Chondrocyte (in vitro differentiated cells): ENCODE measurements at regions not wholly inside any gene's neighbourhood (a gene's known extent, or its start where the extent isn't known, plus 50 kb on each side); places are given as distances from the start of the nearest gene placed in this dataset.

ENCODE experiments used
- DNase-seq: peaks from one replicate; pipeline ENCODE4 v3.0.0; 2021; ENCODE audit warnings: mixed read lengths, low spot score
- H3K27ac Mint-ChIP-seq: one replicate; pipeline ENCODE4 v1.8.0; 2021; ENCODE audit warnings: mild to moderate bottlenecking, moderate library complexity, mixed read lengths; ENCODE audit not compliant: unreplicated experiment
- H3K27me3 Mint-ChIP-seq: 2 replicates; pipeline ENCODE4 v1.8.0; 2021; ENCODE audit warnings: low read depth, mixed read lengths
- H3K36me3 Mint-ChIP-seq: 2 replicates; pipeline ENCODE4 v1.8.0; 2021; ENCODE audit warnings: low read depth, mixed read lengths
- H3K4me1 Mint-ChIP-seq: 2 replicates; pipeline ENCODE4 v1.8.0; 2021; ENCODE audit warnings: low read depth, mild to moderate bottlenecking, mixed read lengths
- H3K4me3 Mint-ChIP-seq: one replicate; pipeline ENCODE4 v1.8.0; 2021; ENCODE audit warnings: mild to moderate bottlenecking, moderate library complexity, mixed read lengths; ENCODE audit not compliant: unreplicated experiment
- H3K9me3 Mint-ChIP-seq: 2 replicates; pipeline ENCODE4 v1.8.0; 2021; ENCODE audit warnings: low read depth, mixed read lengths
- TF ChIP-seq, protein P1 (sequence below): fragments of 200-600 bp; sonication (generic); IDR thresholded peaks from 2 replicates; pipeline ENCODE4 v1.5.0; 2021; ENCODE audit warnings: antibody characterized with exemption, mild to moderate bottlenecking, moderate library complexity

DNA sequence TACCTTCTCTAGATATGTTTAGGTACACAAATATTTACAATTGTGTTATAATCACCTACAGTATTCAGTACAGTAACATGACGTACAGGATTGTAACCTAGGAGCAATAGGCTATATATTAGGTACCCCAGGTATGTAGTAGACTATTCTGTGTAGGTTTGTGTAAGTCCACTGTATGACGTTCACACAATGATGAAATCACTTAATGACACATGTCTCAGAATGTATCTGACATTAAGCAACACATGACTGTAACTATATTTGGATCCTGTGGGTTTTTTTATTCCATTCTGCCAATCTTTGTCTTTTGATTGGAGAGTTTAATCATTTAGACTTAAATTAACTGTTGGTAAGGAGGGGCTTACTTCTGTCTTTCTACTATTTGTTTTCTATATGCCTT is 52.1 kb downstream of the STYXL2 start:
- H3K27ac Mint-ChIP-seq = no peak overlapping the region
- peaks cover 11% of the 10 kb centered on the region for H3K9me3 Mint-ChIP-seq
- H3K27me3 Mint-ChIP-seq = no peaks in the 10 kb centered on the region
- TF ChIP-seq, protein P1, sequence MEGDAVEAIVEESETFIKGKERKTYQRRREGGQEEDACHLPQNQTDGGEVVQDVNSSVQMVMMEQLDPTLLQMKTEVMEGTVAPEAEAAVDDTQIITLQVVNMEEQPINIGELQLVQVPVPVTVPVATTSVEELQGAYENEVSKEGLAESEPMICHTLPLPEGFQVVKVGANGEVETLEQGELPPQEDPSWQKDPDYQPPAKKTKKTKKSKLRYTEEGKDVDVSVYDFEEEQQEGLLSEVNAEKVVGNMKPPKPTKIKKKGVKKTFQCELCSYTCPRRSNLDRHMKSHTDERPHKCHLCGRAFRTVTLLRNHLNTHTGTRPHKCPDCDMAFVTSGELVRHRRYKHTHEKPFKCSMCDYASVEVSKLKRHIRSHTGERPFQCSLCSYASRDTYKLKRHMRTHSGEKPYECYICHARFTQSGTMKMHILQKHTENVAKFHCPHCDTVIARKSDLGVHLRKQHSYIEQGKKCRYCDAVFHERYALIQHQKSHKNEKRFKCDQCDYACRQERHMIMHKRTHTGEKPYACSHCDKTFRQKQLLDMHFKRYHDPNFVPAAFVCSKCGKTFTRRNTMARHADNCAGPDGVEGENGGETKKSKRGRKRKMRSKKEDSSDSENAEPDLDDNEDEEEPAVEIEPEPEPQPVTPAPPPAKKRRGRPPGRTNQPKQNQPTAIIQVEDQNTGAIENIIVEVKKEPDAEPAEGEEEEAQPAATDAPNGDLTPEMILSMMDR = no peak
- peaks cover 24% of the 10 kb centered on the region for H3K4me1 Mint-ChIP-seq
- no peak for DNase-seq
- H3K36me3 Mint-ChIP-seq = peaks cover 8% of the 10 kb centered on the region
- no peak overlapping the region for H3K4me3 Mint-ChIP-seq

DNA sequence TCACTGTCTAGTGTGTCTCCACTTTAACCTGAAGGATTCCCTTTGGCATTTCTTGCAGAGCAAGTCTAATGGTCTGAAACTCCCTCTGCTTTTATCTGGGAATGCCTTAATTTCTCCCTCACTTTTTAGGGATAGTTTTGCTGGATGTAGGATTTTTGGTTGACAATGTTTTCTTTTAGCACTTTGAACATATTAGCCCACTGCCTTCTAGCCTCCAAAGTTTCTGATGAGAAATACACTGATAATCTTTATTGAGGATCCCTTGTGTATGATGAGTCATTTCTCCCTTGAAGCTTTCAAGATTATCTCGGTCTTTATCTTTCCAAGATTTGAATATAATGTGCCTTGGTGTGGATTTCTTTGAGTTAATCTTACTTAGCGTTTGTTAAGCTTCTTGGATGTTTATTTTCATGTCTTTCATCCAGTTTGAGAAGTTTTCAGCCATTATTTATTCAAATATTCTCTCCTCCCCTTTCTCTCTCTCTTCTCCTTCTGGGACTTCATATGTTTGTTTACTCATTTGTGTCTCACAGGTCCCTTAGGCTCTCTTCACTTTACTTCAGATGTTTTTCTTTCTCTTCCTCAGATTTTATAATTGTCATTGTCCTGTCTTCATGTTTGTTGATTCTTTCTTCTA is 53.1 kb downstream of the STYXL2 start:
- Mint-ChIP-seq H3K27ac (no peak overlapping the region), H3K27me3 (no peaks in the 10 kb centered on the region), H3K9me3 (peaks cover 11% of the 10 kb centered on the region), H3K4me1 (peaks cover 31% of the 10 kb centered on the region), H3K36me3 (peaks cover 8% of the 10 kb centered on the region), H3K4me3 (no peak overlapping the region)
- no peak for DNase-seq
- TF ChIP-seq, protein P1 = no peak

DNA sequence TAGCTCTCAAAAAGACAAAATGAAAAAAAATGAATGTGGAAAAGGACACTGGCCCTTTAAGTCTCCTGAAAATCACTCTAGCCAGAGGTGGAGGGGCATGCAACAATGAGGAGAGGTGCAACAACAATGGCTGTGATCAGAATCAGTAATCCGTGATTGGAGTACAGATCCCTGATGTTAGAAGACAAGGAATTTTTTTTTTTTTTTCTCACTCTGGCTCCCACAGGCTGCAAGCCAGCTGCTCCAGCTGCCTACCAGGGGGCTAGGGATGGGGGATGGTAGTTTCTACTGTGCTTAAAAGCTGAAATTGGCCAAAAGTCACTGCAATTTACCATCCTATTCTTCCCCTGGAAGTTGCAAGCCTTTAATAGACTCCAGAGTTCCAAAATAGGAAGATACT is 54.5 kb downstream of the STYXL2 start:
- H3K4me3 Mint-ChIP-seq = no peak overlapping the region
- TF ChIP-seq, protein P1 = no peak
- H3K9me3 Mint-ChIP-seq = peaks cover 8% of the 10 kb centered on the region
- no peak for DNase-seq
- H3K36me3 Mint-ChIP-seq = peaks cover 6% of the 10 kb centered on the region
- H3K27ac Mint-ChIP-seq = no peak overlapping the region
- no peaks in the 10 kb centered on the region for H3K27me3 Mint-ChIP-seq
- H3K4me1 Mint-ChIP-seq = peaks cover 37% of the 10 kb centered on the region

DNA sequence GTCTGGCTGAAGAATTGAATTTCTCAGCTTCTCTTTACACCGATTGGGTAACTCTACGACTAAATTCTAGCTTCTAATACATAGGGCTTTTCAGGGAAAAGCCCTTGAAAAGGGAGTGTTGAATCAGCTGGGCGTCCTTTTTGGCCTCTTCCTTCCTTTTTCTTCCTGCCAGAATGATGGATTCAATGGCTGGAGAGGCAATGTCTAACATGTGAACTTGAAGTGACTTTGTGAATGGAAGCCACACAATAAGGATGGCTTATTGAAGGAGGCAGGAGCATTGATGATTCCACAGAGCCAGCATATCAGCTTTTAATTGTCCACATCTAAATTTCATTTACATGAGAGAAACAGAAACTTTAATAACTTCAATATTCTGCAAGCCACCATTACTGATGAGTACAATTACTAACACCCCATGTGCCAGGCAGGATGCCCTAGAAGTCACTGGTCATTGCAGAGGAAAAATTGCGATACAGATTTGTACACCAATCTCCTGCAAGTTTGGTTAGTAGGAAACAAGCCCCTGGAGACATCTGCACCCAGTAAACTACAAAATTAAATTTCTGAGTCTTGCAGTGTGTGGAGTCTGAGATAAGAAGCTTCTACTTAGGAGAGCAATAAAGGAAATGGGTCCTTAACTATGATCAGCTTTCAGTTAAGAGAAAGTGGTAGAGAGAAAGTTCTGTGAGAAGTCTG is 56.1 kb downstream of the STYXL2 start:
- DNase-seq = no peak
- Mint-ChIP-seq H3K27ac (no peak overlapping the region), H3K36me3 (peaks cover 3% of the 10 kb centered on the region), H3K4me3 (no peak overlapping the region), H3K4me1 (peaks cover 37% of the 10 kb centered on the region), H3K27me3 (no peaks in the 10 kb centered on the region), H3K9me3 (peaks cover 8% of the 10 kb centered on the region)
- TF ChIP-seq, protein P1 = no peak

DNA sequence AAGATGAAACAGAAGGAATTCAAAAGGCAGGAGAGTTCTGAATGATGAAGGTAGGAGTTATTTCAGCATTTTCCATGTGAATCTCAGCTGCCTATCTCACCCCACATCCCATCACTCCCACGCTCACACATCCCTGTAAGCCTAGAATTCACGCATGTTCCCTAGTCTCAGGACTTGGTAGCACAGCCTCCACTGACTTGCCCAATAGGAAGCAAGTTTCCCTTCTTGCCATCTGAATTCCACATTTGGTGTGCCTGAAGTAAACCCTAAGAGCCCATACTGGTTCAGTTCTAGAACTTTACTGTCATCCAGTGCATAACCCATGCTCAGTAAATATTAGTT is 56.6 kb downstream of the STYXL2 start:
- H3K4me3 Mint-ChIP-seq = no peak overlapping the region
- no peak for DNase-seq
- H3K4me1 Mint-ChIP-seq = peaks cover 37% of the 10 kb centered on the region
- peaks cover 8% of the 10 kb centered on the region for H3K9me3 Mint-ChIP-seq
- no peaks in the 10 kb centered on the region for H3K27me3 Mint-ChIP-seq
- TF ChIP-seq, protein P1 = no peak
- H3K27ac Mint-ChIP-seq = no peak overlapping the region
- H3K36me3 Mint-ChIP-seq = peaks cover 3% of the 10 kb centered on the region
